ENCODE measurements at regions not wholly inside any gene's neighbourhood (a gene's known extent, or its start where the extent isn't known, plus 50 kb on each side); places are given as distances from the start of the nearest gene placed in this dataset.

- no peak for ATAC-seq (ENCODE audit: low read depth)
- dilution Hi-C loops (cut with HindIII; ENCODE audit: low sequenced_read_pairs, unreplicated experiment) (no loop called here), intact Hi-C loops (cut with micrococcal nuclease) (no loop called here), in situ Hi-C loops (cut with MboI; ENCODE audit: low sequenced_read_pairs) (no loop called here)
- H4K5ac ChIP-seq (ENCODE audit: low read depth, low read length): no peak overlapping the region
- H4K8ac ChIP-seq (ENCODE audit: low read depth in 2 of 2, low read length in 2 of 2): no peak overlapping the region
- no peak overlapping the region for H2BK120ac ChIP-seq (ENCODE audit: low read depth, low read length)
- WGBS, 2 experiments (ENCODE audit: extremely low coverage in 2 of 2, insufficient read length in 1 of 2): no CpG with 5 or more reads among the region's 5 CpGs
- H4K91ac ChIP-seq (ENCODE audit: insufficient read depth, low read depth, low read length): no peak overlapping the region
- H2BK20ac ChIP-seq (ENCODE audit: low read depth, low read length): no peak overlapping the region
- DNase-seq: no peak
- H3K9me1 ChIP-seq (ENCODE audit: insufficient read depth, low read length): no peaks in the 10 kb centered on the region
- BruUV-seq (replicated peaks): no TSS peak
- no peak overlapping the region for H3K14ac ChIP-seq (replicated peaks; ENCODE audit: low read depth, low read length)
- CTCF ChIA-PET: no interaction called here
- H3K4me2 ChIP-seq (ENCODE audit: low read depth, low read length): no peak overlapping the region
- H3K4ac ChIP-seq (ENCODE audit: low read depth, low read length): no peak overlapping the region
- peaks cover 32% of the 10 kb centered on the region for H3K9me3 ChIP-seq (ENCODE audit: control insufficient read depth, insufficient read depth, low read length)
- H2AK5ac ChIP-seq (ENCODE audit: low read depth, low read length): no peak overlapping the region
- no peak overlapping the region for H2BK15ac ChIP-seq (ENCODE audit: low read depth, low read length)
- no peak overlapping the region for H3K56ac ChIP-seq (ENCODE audit: extremely low read depth, insufficient read depth, low read length)
- no peaks in the 10 kb centered on the region for H3K27me3 ChIP-seq (ENCODE audit: control insufficient read depth, insufficient read depth, low read length)
- no peak overlapping the region for H2AK9ac ChIP-seq (replicated peaks; ENCODE audit: low read depth, low read length, poor library complexity)
- POLR2A ChIA-PET (ENCODE audit: unreplicated experiment): no interaction called here
- no peak overlapping the region for H3K4me3 ChIP-seq (ENCODE audit: insufficient read depth, low read depth, low read length)
- H2BK5ac ChIP-seq (ENCODE audit: low read depth, low read length, poor library complexity, severe bottlenecking): no peak overlapping the region
- no peaks in the 10 kb centered on the region for H3K36me3 ChIP-seq (ENCODE audit: control insufficient read depth, insufficient read depth, low read length)
- H3K27ac ChIP-seq (ENCODE audit: insufficient read depth, low read length): no peak overlapping the region
- TF ChIP-seq RCOR1 (IDR thresholded peaks at IDR 0.05; ENCODE audit: insufficient replicate concordance, low read length) (no peak), MXI1 (IDR thresholded peaks at IDR 0.05; ENCODE audit: borderline replicate concordance, low read depth, low read length) (no peak), RFX5 (IDR thresholded peaks at IDR 0.05; ENCODE audit: low read depth, low read length) (no peak), CEBPB (IDR thresholded peaks at IDR 0.05; ENCODE audit: low read depth, low read length) (no peak), RAD21 (IDR thresholded peaks at IDR 0.05; ENCODE audit: low read length) (no peak), MAZ (IDR thresholded peaks at IDR 0.05; ENCODE audit: borderline replicate concordance, low read depth, low read length) (no peak), CHD1 (IDR thresholded peaks at IDR 0.05; ENCODE audit: low read depth, low read length) (no peak), CTCF (conservative IDR thresholded peaks at IDR 0.05; ENCODE audit: low read depth, low read length) (no peak), FOS (IDR thresholded peaks at IDR 0.05; ENCODE audit: low read depth, low read length) (no peak), SMC3 (IDR thresholded peaks at IDR 0.05; ENCODE audit: low read depth, low read length) (no peak), BHLHE40 (IDR thresholded peaks at IDR 0.05; ENCODE audit: low read depth, low read length) (no peak)
- TF ChIP-seq, protein P1, sequence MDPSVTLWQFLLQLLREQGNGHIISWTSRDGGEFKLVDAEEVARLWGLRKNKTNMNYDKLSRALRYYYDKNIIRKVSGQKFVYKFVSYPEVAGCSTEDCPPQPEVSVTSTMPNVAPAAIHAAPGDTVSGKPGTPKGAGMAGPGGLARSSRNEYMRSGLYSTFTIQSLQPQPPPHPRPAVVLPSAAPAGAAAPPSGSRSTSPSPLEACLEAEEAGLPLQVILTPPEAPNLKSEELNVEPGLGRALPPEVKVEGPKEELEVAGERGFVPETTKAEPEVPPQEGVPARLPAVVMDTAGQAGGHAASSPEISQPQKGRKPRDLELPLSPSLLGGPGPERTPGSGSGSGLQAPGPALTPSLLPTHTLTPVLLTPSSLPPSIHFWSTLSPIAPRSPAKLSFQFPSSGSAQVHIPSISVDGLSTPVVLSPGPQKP (IDR thresholded peaks at IDR 0.05; ENCODE audit: borderline replicate concordance, low read depth, low read length): no peak
- no peak overlapping the region for H3K9ac ChIP-seq (ENCODE audit: low read depth, low read length)
- no peaks in the 10 kb centered on the region for H4K20me1 ChIP-seq (ENCODE audit: insufficient read depth, low read length)
- no peak overlapping the region for H3K18ac ChIP-seq (ENCODE audit: low read depth, low read length)
- no peaks in the 10 kb centered on the region for H3K4me1 ChIP-seq (ENCODE audit: control insufficient read depth, insufficient read depth, low read length)
- H3K79me1 ChIP-seq (ENCODE audit: low read depth in 1 of 2, low read length in 2 of 2): no peaks in the 10 kb centered on the region
- no peak overlapping the region for H3K23ac ChIP-seq (ENCODE audit: low read depth, low read length)
- H2AFZ ChIP-seq (replicated peaks; ENCODE audit: low read length, poor library complexity): no peak overlapping the region
Measured at GRCh38 chr14:98633380-98633779, 638.6 kb downstream of the BCL11B start.

All from IMR-90 (cell line).